H1 (cell line): ENCODE measurements at regions not wholly inside any gene's neighbourhood (a gene's known extent, or its start where the extent isn't known, plus 50 kb on each side); places are given as distances from the start of the nearest gene placed in this dataset.

ENCODE experiments used
- CTCF ChIA-PET: fragments of 300-600 bp; sonication (Branson Sonifier 250); formaldehyde crosslinking; loops from one replicate; lab custom pipeline; 2021; ENCODE audit not compliant: partially characterized antibody; lab: Charles Lee
- POLR2A ChIA-PET: fragments of 300-600 bp; sonication (Branson Sonifier 250); formaldehyde crosslinking; loops from one replicate; lab custom pipeline; 2021; ENCODE audit warnings: inconsistent platforms; ENCODE audit not compliant: partially characterized antibody; lab: Charles Lee
- DNase-seq, 2 experiments: peaks; one replicate each; pipeline versions ENCODE4 v3.0.0 to v3.0.0-alpha.2; 2010 to 2022; ENCODE audit warnings: low spot score in 2 of 2, low read depth in 1 of 2, mixed read lengths in 1 of 2
- FAIRE-seq: peaks from 2 replicates; lab custom pipeline; 2011; peaks lifted over from hg19 to GRCh38; lab: Jason Lieb, UNC
- H2AFZ ChIP-seq: 2 replicates; pipeline ENCODE4 v1.8.1; 2012; ENCODE audit warnings: low read length, inconsistent platforms
- H2AK5ac ChIP-seq: 2 replicates; pipeline ENCODE4 v1.6.1; 2013; ENCODE audit warnings: low read depth, low read length
- H2BK120ac ChIP-seq: replicated peaks from 2 replicates; pipeline ENCODE3; 2013; ENCODE audit warnings: low read depth, low read length, inconsistent platforms
- H2BK12ac ChIP-seq: 2 replicates; pipeline ENCODE4 v1.6.1; 2013; ENCODE audit warnings: low read depth, low read length
- H2BK15ac ChIP-seq: 2 replicates; pipeline ENCODE4 v1.6.1; 2013; ENCODE audit warnings: low read length
- H2BK20ac ChIP-seq: 2 replicates; pipeline ENCODE4 v1.6.1; 2013; ENCODE audit warnings: low read length
- H2BK5ac ChIP-seq: 2 replicates; pipeline ENCODE4 v1.6.1; 2013; ENCODE audit warnings: low read depth, low read length
- H3K14ac ChIP-seq: 2 replicates; pipeline ENCODE4 v1.6.1; 2013; ENCODE audit warnings: inconsistent platforms; ENCODE audit not compliant: insufficient read length
- H3K18ac ChIP-seq: 2 replicates; pipeline ENCODE4 v1.6.1; 2013; ENCODE audit warnings: low read length; ENCODE audit errors: extremely low read depth
- H3K23ac ChIP-seq: 2 replicates; pipeline ENCODE4 v1.6.1; 2013; ENCODE audit warnings: inconsistent platforms; ENCODE audit not compliant: insufficient read length
- H3K23me2 ChIP-seq: 2 replicates; pipeline ENCODE4 v1.6.1; 2013; ENCODE audit warnings: low read depth, low read length
- H3K27ac ChIP-seq: 2 replicates; pipeline ENCODE4 v1.6.1; 2011; ENCODE audit warnings: low read depth, low read length, inconsistent platforms
- H3K27me3 ChIP-seq, 4 experiments: replicated peaks in 1 of 4; 1 replicate in 1 of 4; 2 replicates in 3 of 4; pipeline versions ENCODE4 v1.6.1 to v1.8.1; 2011 to 2013; ENCODE audit warnings: low read length in 3 of 4, mild to moderate bottlenecking in 3 of 4, inconsistent platforms in 2 of 4, mixed read lengths in 2 of 4, moderate library complexity in 1 of 4; ENCODE audit not compliant: control insufficient read depth in 3 of 4, insufficient read depth in 3 of 4; ENCODE audit errors: extremely low read depth in 1 of 4
- H3K36me3 ChIP-seq, 4 experiments: 2 replicates each; pipeline versions ENCODE4 v1.6.1 to v1.8.1; 2011 to 2013; ENCODE audit warnings: mild to moderate bottlenecking in 4 of 4, low read length in 3 of 4, moderate library complexity in 2 of 4, control low read depth in 1 of 4, inconsistent platforms in 1 of 4; ENCODE audit not compliant: insufficient read depth in 4 of 4, control insufficient read depth in 2 of 4
- H3K4ac ChIP-seq: replicated peaks from 2 replicates; pipeline ENCODE3; 2013; ENCODE audit warnings: low read length, low read depth, mixed read lengths, inconsistent platforms; ENCODE audit not compliant: insufficient read length
- H3K4me1 ChIP-seq, 4 experiments: replicated peaks in 1 of 4; 1 replicate in 1 of 4; 2 replicates in 3 of 4; pipeline versions ENCODE4 v1.6.1 to v1.8.1; 2011 to 2013; ENCODE audit warnings: low read length in 3 of 4, inconsistent platforms in 2 of 4, mixed read lengths in 1 of 4; ENCODE audit not compliant: insufficient read depth in 4 of 4, control insufficient read depth in 3 of 4
- H3K4me2 ChIP-seq, 2 experiments: 2 replicates each; pipeline versions ENCODE4 v1.6.1 to v1.8.1; 2011 to 2013; ENCODE audit warnings: low read depth in 2 of 2, low read length in 2 of 2, control low read depth in 1 of 2, inconsistent platforms in 1 of 2, mild to moderate bottlenecking in 1 of 2; ENCODE audit not compliant: insufficient read depth in 1 of 2
- H3K4me3 ChIP-seq, 4 experiments: fragments of 200-600, 300-600 bp in 1 of 4; sonication (generic), shearing (Covaris generic), sonication (Bioruptor Twin) in 1 of 4; 2 replicates each; pipeline versions ENCODE4 v1.5.1 to v1.8.1; 2011 to 2016; ENCODE audit warnings: low read length in 4 of 4, low read depth in 3 of 4, control low read depth in 2 of 4, inconsistent platforms in 2 of 4, mild to moderate bottlenecking in 2 of 4, mixed read lengths in 1 of 4, moderate library complexity in 1 of 4; ENCODE audit not compliant: insufficient read depth in 2 of 4; ENCODE audit errors: extremely low read depth in 1 of 4
- H3K56ac ChIP-seq: replicated peaks from 2 replicates; pipeline ENCODE3; 2013; ENCODE audit warnings: low read depth, mild to moderate bottlenecking, mixed read lengths, low read length, inconsistent platforms; ENCODE audit not compliant: insufficient read length
- H3K79me1 ChIP-seq: 2 replicates; pipeline ENCODE4 v1.6.1; 2013; ENCODE audit warnings: low read depth, low read length, control low read depth
- H3K79me2 ChIP-seq, 2 experiments: 2 replicates each; pipeline versions ENCODE4 v1.6.1 to v1.8.1; 2012 to 2013; ENCODE audit warnings: low read length in 2 of 2, mild to moderate bottlenecking in 2 of 2, inconsistent platforms in 1 of 2; ENCODE audit not compliant: insufficient read depth in 2 of 2, control insufficient read depth in 1 of 2
- H3K9ac ChIP-seq, 4 experiments: replicated peaks in 1 of 4; 1 replicate in 1 of 4; 2 replicates in 3 of 4; pipeline versions ENCODE4 v1.6.1 to v1.8.1; 2011 to 2013; ENCODE audit warnings: low read depth in 3 of 4, low read length in 3 of 4, control low read depth in 2 of 4, mild to moderate bottlenecking in 2 of 4, moderate library complexity in 2 of 4, inconsistent platforms in 1 of 4; ENCODE audit errors: extremely low read depth in 1 of 4
- H3K9me3 ChIP-seq, 2 experiments: 2 replicates each; pipeline versions ENCODE4 v1.6.1 to v1.8.1; 2012 to 2013; ENCODE audit warnings: mild to moderate bottlenecking in 2 of 2, moderate library complexity in 2 of 2, control low read depth in 1 of 2, inconsistent platforms in 1 of 2, low read depth in 1 of 2, low read length in 1 of 2, mixed read lengths in 1 of 2; ENCODE audit not compliant: insufficient read depth in 2 of 2
- H4K20me1 ChIP-seq, 2 experiments: replicated peaks in 1 of 2; 2 replicates each; pipeline versions ENCODE3 to v1.8.1; 2011 to 2013; ENCODE audit warnings: inconsistent platforms in 2 of 2, low read length in 2 of 2, mild to moderate bottlenecking in 1 of 2; ENCODE audit not compliant: insufficient read depth in 2 of 2, control insufficient read depth in 1 of 2
- H4K5ac ChIP-seq: 2 replicates; pipeline ENCODE4 v1.6.1; 2013; ENCODE audit warnings: low read length, low read depth, mixed read lengths, inconsistent platforms; ENCODE audit not compliant: insufficient read length
- H4K8ac ChIP-seq: 2 replicates; pipeline ENCODE4 v1.8.0; 2013; ENCODE audit warnings: mild to moderate bottlenecking, moderate library complexity, low read length, inconsistent platforms; ENCODE audit not compliant: insufficient read depth; ENCODE audit errors: extremely low read depth
- H4K91ac ChIP-seq: replicated peaks from 2 replicates; pipeline ENCODE3; 2013; ENCODE audit warnings: low read length, mixed read lengths, inconsistent platforms; ENCODE audit not compliant: insufficient read length
- RFX5 ChIP-seq: IDR thresholded peaks from 2 replicates; pipeline ENCODE4 v1.6.1; 2011; ENCODE audit warnings: low read depth, low read length, improper control_type of control experiment, borderline replicate concordance
- SP4 ChIP-seq: IDR thresholded peaks from 2 replicates; pipeline ENCODE4 v1.6.1; 2012; ENCODE audit warnings: low read length, inconsistent platforms

DNA sequence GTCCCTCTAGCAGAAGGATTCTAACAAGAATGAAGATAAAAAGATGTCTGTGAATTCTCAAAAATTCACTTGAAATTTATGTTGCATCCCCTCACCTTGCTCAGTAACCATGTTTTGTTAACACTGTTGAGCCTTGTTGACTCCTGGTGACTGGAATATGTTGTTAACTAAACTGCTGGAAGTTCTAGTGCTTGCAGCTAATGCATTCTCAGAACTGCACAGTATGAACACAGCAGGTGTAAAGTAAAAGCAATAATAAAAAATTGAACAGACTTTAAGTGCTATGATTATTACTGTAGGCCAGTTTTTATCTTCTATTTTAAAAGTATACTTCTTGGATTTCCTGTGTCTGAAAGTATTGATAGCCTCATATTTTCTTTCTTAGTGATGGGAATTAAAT, 388.7 kb upstream of the PTPRD start:
- no peak overlapping the region for H3K4me3 ChIP-seq
- no peak for TF ChIP-seq RFX5
- TF ChIP-seq SP4, result no peak

More for the DNA sequence above, 388.7 kb upstream of the PTPRD start:
- Histone ChIP-seq H3K18ac (no peak overlapping the region), H3K27me3 (no peaks in the 10 kb centered on the region), H3K9ac (no peak overlapping the region), H3K4me1 (no peaks in the 10 kb centered on the region), H3K4me2 (no peak overlapping the region), H3K23me2 (no peaks in the 10 kb centered on the region), H3K23ac (no peak overlapping the region), H2BK5ac (no peak overlapping the region), H3K79me1 (no peaks in the 10 kb centered on the region), H2BK15ac (no peak overlapping the region), H3K36me3 (no peaks in the 10 kb centered on the region), H4K91ac (no peak overlapping the region), H4K20me1 (no peaks in the 10 kb centered on the region), H4K5ac (no peak overlapping the region), H3K9me3 (no peaks in the 10 kb centered on the region), H4K8ac (no peak overlapping the region), H3K14ac (no peak overlapping the region), H2BK120ac (no peak overlapping the region), H3K79me2 (no peaks in the 10 kb centered on the region), H2AK5ac (no peak overlapping the region), H3K56ac (no peak overlapping the region), H3K4ac (no peak overlapping the region), H2AFZ (no peak overlapping the region), H2BK20ac (no peak overlapping the region), H3K27ac (no peak overlapping the region), H2BK12ac (no peak overlapping the region)
- CTCF ChIA-PET, result no interaction called here
- FAIRE-seq, result no peak
- POLR2A ChIA-PET, result no interaction called here
- DNase-seq, result no peak
